PC-3 (cell line): ENCODE measurements at regions not wholly inside any gene's neighbourhood (a gene's known extent, or its start where the extent isn't known, plus 50 kb on each side); places are given as distances from the start of the nearest gene placed in this dataset.

ENCODE experiments used
- ATAC-seq: fragments of 200-7000 bp; cut with Tn5 transposase; 2 replicates; pipeline ENCODE4 v1.9.1; 2020; ENCODE audit warnings: mild to moderate bottlenecking, moderate library complexity
- BruUV-seq: library from RNA; stranded (reverse); fragments of 400-500 nt; replicated peaks from 2 replicates; lab custom pipeline; 2021; lab: Mats Ljungman, UMichigan
- CTCF ChIA-PET: fragments of 300-600 bp; sonication (Branson Sonifier 250); formaldehyde crosslinking; loops from one replicate; lab custom pipeline; 2022; ENCODE audit warnings: antibody characterized with exemption; lab: Charles Lee
- POLR2A ChIA-PET: fragments of 300-600 bp; sonication (Branson Sonifier 250); formaldehyde crosslinking; loops from one replicate; lab custom pipeline; 2022; ENCODE audit warnings: antibody characterized with exemption; ENCODE audit not compliant: unreplicated experiment; lab: Charles Lee
- DNase-seq: peaks from one replicate; pipeline ENCODE4 v3.0.0-alpha.2; 2015
- H2AFZ ChIP-seq: fragments of 300-600 bp; sonication (generic); 2 replicates; pipeline ENCODE4 v1.6.0; 2016; ENCODE audit warnings: antibody characterized with exemption, low read length
- H3F3A ChIP-seq: fragments of 300-600 bp; sonication (generic); one replicate; pipeline ENCODE4 v1.6.0; 2017; ENCODE audit warnings: antibody characterized with exemption, low read length, control low read depth, mild to moderate bottlenecking; ENCODE audit not compliant: unreplicated experiment
- H3K27ac ChIP-seq: fragments of 300-600 bp; sonication (generic); 2 replicates; pipeline ENCODE4 v1.5.1; 2016; ENCODE audit warnings: mild to moderate bottlenecking, low read length
- H3K27me3 ChIP-seq: fragments of 300-600 bp; sonication (generic); 2 replicates; pipeline ENCODE4 v1.6.1; 2016; ENCODE audit warnings: low read length, mixed read lengths
- H3K36me3 ChIP-seq: fragments of 300-600 bp; sonication (generic); 2 replicates; pipeline ENCODE4 v1.6.1; 2016; ENCODE audit warnings: low read depth, mixed run types, low read length, mixed read lengths
- H3K4me1 ChIP-seq: fragments of 300-600 bp; sonication (generic); 2 replicates; pipeline ENCODE4 v1.5.1; 2016; ENCODE audit warnings: low read length; ENCODE audit not compliant: insufficient read depth
- H3K4me2 ChIP-seq: fragments of 300-600 bp; sonication (generic); 2 replicates; pipeline ENCODE4 v1.6.0; 2016; ENCODE audit warnings: low read length
- H3K4me3 ChIP-seq: fragments of 300-600 bp; sonication (generic); 2 replicates; pipeline ENCODE4 v1.5.1; 2016; ENCODE audit warnings: mild to moderate bottlenecking, low read length, mixed read lengths
- H3K79me2 ChIP-seq: fragments of 300-600 bp; sonication (generic); 2 replicates; pipeline ENCODE4 v1.6.1; 2017; ENCODE audit warnings: low read length, mixed read lengths
- H3K9ac ChIP-seq: fragments of 300-600 bp; sonication (generic); 2 replicates; pipeline ENCODE4 v1.6.0; 2016; ENCODE audit warnings: mild to moderate bottlenecking, low read length
- H3K9me2 ChIP-seq: fragments of 300-600 bp; sonication (generic); replicated peaks from 2 replicates; pipeline ENCODE4 v1.6.1; 2016; ENCODE audit warnings: mixed run types, low read length, mixed read lengths
- H3K9me3 ChIP-seq: fragments of 300-600 bp; sonication (generic); 2 replicates; pipeline ENCODE4 v1.6.1; 2016; ENCODE audit warnings: low read length, mixed read lengths
- H4K20me1 ChIP-seq: fragments of 300-600 bp; sonication (generic); 2 replicates; pipeline ENCODE4 v1.6.1; 2016; ENCODE audit warnings: low read length, mixed read lengths
- EZH2 ChIP-seq: fragments of 300-600 bp; sonication (generic); IDR thresholded peaks from one replicate; pipeline ENCODE4 v1.6.1; 2017; ENCODE audit warnings: antibody characterized with exemption, mild to moderate bottlenecking, low read length; ENCODE audit not compliant: unreplicated experiment
- EZH2phosphoT487 ChIP-seq: fragments of 300-600 bp; sonication (generic); IDR thresholded peaks from 2 replicates; pipeline ENCODE4 v1.6.1; 2018; ENCODE audit warnings: mild to moderate bottlenecking, antibody characterized with exemption, low read length, borderline replicate concordance
- intact Hi-C: fragments of 100-400 bp; cut with micrococcal nuclease; formaldehyde crosslinking; loops from 2 replicates; pipeline ENCODE4 v1.9.0; 2023
- TF ChIP-seq, protein P1 (sequence below): fragments of 300-600 bp; sonication (generic); conservative IDR thresholded peaks from 2 replicates; pipeline ENCODE4 v1.5.1; 2017; ENCODE audit warnings: antibody characterized with exemption, low read depth, mild to moderate bottlenecking, low read length

DNA sequence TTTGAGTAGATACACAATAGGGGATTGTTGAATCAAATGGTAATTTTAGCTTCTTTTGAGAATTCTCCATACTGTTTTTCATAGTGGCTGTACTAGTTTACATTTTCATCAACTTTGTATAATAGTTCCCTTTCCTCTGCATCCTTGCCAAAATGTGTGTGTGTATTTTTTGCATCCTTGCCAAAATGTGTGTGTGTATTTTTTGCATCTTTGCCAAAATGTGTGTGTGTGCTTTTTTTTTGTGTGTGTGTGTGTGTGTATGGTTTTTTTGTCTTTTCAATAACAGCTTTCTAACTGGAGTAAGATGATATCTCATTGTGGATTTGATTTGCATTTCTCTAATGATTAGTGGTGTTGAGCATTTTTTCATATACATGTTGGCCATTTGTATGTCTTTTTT lies 105.4 kb downstream of the ATP6V1G3 start:
- Histone ChIP-seq H3K9ac (no peak overlapping the region), H3K9me3 (no peaks in the 10 kb centered on the region), H4K20me1 (no peaks in the 10 kb centered on the region), H3K27ac (no peak overlapping the region), H3K36me3 (no peaks in the 10 kb centered on the region), H2AFZ (no peak overlapping the region), H3K4me3 (no peak overlapping the region), H3K4me1 (no peaks in the 10 kb centered on the region), H3K9me2 (no peaks in the 10 kb centered on the region), H3K4me2 (no peak overlapping the region), H3K27me3 (no peaks in the 10 kb centered on the region), H3F3A (no peaks in the 10 kb centered on the region), H3K79me2 (no peaks in the 10 kb centered on the region)
- intact Hi-C loops: no loop called here
- ChIA-PET CTCF (no interaction called here), POLR2A (no interaction called here)
- no peak for TF ChIP-seq EZH2phosphoT487
- TF ChIP-seq EZH2: no peak
- TF ChIP-seq, protein P1, sequence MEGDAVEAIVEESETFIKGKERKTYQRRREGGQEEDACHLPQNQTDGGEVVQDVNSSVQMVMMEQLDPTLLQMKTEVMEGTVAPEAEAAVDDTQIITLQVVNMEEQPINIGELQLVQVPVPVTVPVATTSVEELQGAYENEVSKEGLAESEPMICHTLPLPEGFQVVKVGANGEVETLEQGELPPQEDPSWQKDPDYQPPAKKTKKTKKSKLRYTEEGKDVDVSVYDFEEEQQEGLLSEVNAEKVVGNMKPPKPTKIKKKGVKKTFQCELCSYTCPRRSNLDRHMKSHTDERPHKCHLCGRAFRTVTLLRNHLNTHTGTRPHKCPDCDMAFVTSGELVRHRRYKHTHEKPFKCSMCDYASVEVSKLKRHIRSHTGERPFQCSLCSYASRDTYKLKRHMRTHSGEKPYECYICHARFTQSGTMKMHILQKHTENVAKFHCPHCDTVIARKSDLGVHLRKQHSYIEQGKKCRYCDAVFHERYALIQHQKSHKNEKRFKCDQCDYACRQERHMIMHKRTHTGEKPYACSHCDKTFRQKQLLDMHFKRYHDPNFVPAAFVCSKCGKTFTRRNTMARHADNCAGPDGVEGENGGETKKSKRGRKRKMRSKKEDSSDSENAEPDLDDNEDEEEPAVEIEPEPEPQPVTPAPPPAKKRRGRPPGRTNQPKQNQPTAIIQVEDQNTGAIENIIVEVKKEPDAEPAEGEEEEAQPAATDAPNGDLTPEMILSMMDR: no peak
- BruUV-seq: no TSS peak
- no peak for ATAC-seq
- no peak for DNase-seq

- no peak overlapping the region for H3K4me3 ChIP-seq
- no peak overlapping the region for H3K9ac ChIP-seq
- intact Hi-C loops: no loop called here
- CTCF ChIA-PET: no interaction called here
- H3K4me2 ChIP-seq: no peak overlapping the region
- no peaks in the 10 kb centered on the region for H3K27me3 ChIP-seq
- H3K27ac ChIP-seq: no peak overlapping the region
- no peaks in the 10 kb centered on the region for H3K4me1 ChIP-seq
- no peak overlapping the region for H2AFZ ChIP-seq
- ATAC-seq: no peak
- no peaks in the 10 kb centered on the region for H3K9me2 ChIP-seq
- no peaks in the 10 kb centered on the region for H3F3A ChIP-seq
- TF ChIP-seq, protein P1: no peak
- no peaks in the 10 kb centered on the region for H3K9me3 ChIP-seq
- no peaks in the 10 kb centered on the region for H3K79me2 ChIP-seq
- BruUV-seq: no TSS peak
- no peak for DNase-seq
- POLR2A ChIA-PET: no interaction called here
- no peaks in the 10 kb centered on the region for H3K36me3 ChIP-seq
- H4K20me1 ChIP-seq: no peaks in the 10 kb centered on the region
These were observed 116.0 kb downstream of the ATP6V1G3 start for GRCh38 chr1:198424441-198424840.

DNA sequence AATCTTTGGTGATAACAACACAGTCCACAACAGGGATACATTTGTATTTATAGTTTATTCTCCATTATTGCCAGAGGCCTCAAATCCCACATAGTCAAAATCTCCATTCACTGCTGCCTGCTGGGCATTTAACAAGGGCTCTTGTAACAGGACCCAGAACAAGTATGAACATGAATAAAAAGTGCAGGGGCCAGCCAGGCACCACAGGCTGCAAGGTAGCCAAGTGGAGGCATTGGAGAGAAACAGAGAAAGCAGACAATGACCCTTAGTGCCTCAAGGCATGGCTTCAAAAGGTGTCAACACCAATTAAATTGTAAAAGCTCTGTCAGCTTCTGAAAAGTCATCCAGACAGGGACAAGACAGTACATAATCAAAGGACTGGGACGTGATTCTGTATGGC lies 116.8 kb downstream of the ATP6V1G3 start:
- ChIA-PET POLR2A (no interaction called here), CTCF (no interaction called here)
- no TSS peak for BruUV-seq
- no peaks in the 10 kb centered on the region for H3K4me1 ChIP-seq
- intact Hi-C loops: no loop called here
- H3K4me3 ChIP-seq: no peak overlapping the region
- H2AFZ ChIP-seq: no peak overlapping the region
- H3K36me3 ChIP-seq: no peaks in the 10 kb centered on the region
- no peak for TF ChIP-seq EZH2
- TF ChIP-seq, protein P1: no peak
- TF ChIP-seq EZH2phosphoT487: no peak
- H3K27ac ChIP-seq: no peak overlapping the region
- H3K9ac ChIP-seq: no peak overlapping the region
- no peak for ATAC-seq
- no peaks in the 10 kb centered on the region for H4K20me1 ChIP-seq
- H3K4me2 ChIP-seq: no peak overlapping the region
- no peaks in the 10 kb centered on the region for H3K9me2 ChIP-seq
- H3F3A ChIP-seq: no peaks in the 10 kb centered on the region
- H3K27me3 ChIP-seq: no peaks in the 10 kb centered on the region
- no peak for DNase-seq
- no peaks in the 10 kb centered on the region for H3K79me2 ChIP-seq
- H3K9me3 ChIP-seq: no peaks in the 10 kb centered on the region
